ENCODE measurements at regions not wholly inside any gene's neighbourhood (a gene's known extent, or its start where the extent isn't known, plus 50 kb on each side); places are given as distances from the start of the nearest gene placed in this dataset.

GRCh38 chr13:74251778-74252519 lies 117.7 kb upstream of the KLF12 start:
- TF ChIP-seq, protein P1, sequence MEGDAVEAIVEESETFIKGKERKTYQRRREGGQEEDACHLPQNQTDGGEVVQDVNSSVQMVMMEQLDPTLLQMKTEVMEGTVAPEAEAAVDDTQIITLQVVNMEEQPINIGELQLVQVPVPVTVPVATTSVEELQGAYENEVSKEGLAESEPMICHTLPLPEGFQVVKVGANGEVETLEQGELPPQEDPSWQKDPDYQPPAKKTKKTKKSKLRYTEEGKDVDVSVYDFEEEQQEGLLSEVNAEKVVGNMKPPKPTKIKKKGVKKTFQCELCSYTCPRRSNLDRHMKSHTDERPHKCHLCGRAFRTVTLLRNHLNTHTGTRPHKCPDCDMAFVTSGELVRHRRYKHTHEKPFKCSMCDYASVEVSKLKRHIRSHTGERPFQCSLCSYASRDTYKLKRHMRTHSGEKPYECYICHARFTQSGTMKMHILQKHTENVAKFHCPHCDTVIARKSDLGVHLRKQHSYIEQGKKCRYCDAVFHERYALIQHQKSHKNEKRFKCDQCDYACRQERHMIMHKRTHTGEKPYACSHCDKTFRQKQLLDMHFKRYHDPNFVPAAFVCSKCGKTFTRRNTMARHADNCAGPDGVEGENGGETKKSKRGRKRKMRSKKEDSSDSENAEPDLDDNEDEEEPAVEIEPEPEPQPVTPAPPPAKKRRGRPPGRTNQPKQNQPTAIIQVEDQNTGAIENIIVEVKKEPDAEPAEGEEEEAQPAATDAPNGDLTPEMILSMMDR (IDR thresholded peaks at IDR 0.05; ENCODE audit: poor library complexity): no peak
- TF ChIP-seq EZH2phosphoT487 (IDR thresholded peaks at IDR 0.05; ENCODE audit: low read depth, severe bottlenecking, unreplicated experiment): no peak
- no peak for TF ChIP-seq EZH2 (IDR thresholded peaks at IDR 0.05; ENCODE audit: borderline replicate concordance)
